Fibroblast of upper back skin (primary cell): ENCODE measurements at regions not wholly inside any gene's neighbourhood (a gene's known extent, or its start where the extent isn't known, plus 50 kb on each side); places are given as distances from the start of the nearest gene placed in this dataset.

Experiments
- DNase-seq: peaks from one replicate; pipeline ENCODE4 v3.0.0-alpha.2; 2013

GRCh38 chr22:23376256-23376655 is 195.9 kb downstream of the BCR start:
- no peak for DNase-seq

GRCh38 chr22:23375031-23375827 is 194.9 kb downstream of the BCR start:
- DNase-seq = no peak

- DNase-seq = no peak
These were observed 193.3 kb downstream of the BCR start for GRCh38 chr22:23373601-23374000.

GRCh38 chr22:23370251-23370650 is 189.9 kb downstream of the BCR start:
- DNase-seq = no peak

GRCh38 chr22:23369054-23369685 is 188.9 kb downstream of the BCR start:
- DNase-seq = no peak
